Upper lobe of right lung (tissue), 1 donor: ENCODE measurements at regions not wholly inside any gene's neighbourhood (a gene's known extent, or its start where the extent isn't known, plus 50 kb on each side); places are given as distances from the start of the nearest gene placed in this dataset.

Source experiments
- ATAC-seq: fragments of 200-7000 bp; cut with Tn5 transposase; one replicate; pipeline ENCODE4 v1.9.1; 2020; ENCODE audit warnings: mild to moderate bottlenecking, moderate library complexity
- DNase-seq: peaks from one replicate; pipeline ENCODE4 v3.0.0-alpha.2; 2020
- H3K27ac ChIP-seq: fragments of 200-600 bp; one replicate; pipeline ENCODE4 v1.8.0; 2022
- H3K27me3 ChIP-seq: fragments of 200-600 bp; one replicate; pipeline ENCODE4 v1.8.0; 2022; ENCODE audit warnings: mild to moderate bottlenecking
- H3K36me3 ChIP-seq: fragments of 200-600 bp; one replicate; pipeline ENCODE4 v1.8.0; 2022
- H3K4me1 ChIP-seq: fragments of 200-600 bp; one replicate; pipeline ENCODE4 v1.8.0; 2022
- H3K4me3 ChIP-seq: fragments of 200-600 bp; one replicate; pipeline ENCODE4 v1.8.0; 2022; ENCODE audit warnings: mild to moderate bottlenecking
- H3K9me3 ChIP-seq: fragments of 200-600 bp; one replicate; pipeline ENCODE4 v1.8.0; 2022
- intact Hi-C: fragments of 100-400 bp; cut with DNase I; formaldehyde crosslinking; loops from one replicate; pipeline ENCODE4 v1.11.0; 2022
- TF ChIP-seq, protein P1 (sequence below): fragments of 200-600 bp; IDR thresholded peaks from one replicate; pipeline ENCODE4 v1.8.0; 2022; ENCODE audit warnings: antibody characterized with exemption
- donor health status: DM: no; HTN: yes; CAD: no; lungs with severe emphysema.

DNA sequence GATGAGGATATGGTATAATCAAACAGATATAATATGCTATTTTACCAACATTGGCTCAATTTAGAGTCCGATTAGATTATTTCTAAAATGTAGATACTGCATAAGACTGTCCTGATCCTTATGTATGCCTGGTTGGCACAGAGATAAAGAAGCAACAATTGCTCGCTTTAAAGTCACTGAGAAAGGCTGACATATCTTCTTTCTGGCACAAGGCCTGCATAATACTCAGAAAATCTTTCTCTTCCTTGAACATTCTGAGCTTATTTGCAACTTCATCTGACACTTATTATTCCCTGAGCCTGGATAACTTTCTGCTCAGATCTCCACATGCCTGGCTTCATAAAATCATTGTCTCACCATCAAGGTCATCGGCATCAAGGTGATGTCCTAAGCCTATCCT, 219.3 kb upstream of the CDH9 start:
- Histone ChIP-seq H3K9me3 (no peaks in the 10 kb centered on the region), H3K4me1 (no peaks in the 10 kb centered on the region), H3K4me3 (no peak overlapping the region), H3K27ac (no peak overlapping the region), H3K27me3 (no peaks in the 10 kb centered on the region), H3K36me3 (no peaks in the 10 kb centered on the region)
- TF ChIP-seq, protein P1, sequence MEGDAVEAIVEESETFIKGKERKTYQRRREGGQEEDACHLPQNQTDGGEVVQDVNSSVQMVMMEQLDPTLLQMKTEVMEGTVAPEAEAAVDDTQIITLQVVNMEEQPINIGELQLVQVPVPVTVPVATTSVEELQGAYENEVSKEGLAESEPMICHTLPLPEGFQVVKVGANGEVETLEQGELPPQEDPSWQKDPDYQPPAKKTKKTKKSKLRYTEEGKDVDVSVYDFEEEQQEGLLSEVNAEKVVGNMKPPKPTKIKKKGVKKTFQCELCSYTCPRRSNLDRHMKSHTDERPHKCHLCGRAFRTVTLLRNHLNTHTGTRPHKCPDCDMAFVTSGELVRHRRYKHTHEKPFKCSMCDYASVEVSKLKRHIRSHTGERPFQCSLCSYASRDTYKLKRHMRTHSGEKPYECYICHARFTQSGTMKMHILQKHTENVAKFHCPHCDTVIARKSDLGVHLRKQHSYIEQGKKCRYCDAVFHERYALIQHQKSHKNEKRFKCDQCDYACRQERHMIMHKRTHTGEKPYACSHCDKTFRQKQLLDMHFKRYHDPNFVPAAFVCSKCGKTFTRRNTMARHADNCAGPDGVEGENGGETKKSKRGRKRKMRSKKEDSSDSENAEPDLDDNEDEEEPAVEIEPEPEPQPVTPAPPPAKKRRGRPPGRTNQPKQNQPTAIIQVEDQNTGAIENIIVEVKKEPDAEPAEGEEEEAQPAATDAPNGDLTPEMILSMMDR = no peak
- DNase-seq (no peak), ATAC-seq (no peak)
- intact Hi-C loops = no loop called here

DNA sequence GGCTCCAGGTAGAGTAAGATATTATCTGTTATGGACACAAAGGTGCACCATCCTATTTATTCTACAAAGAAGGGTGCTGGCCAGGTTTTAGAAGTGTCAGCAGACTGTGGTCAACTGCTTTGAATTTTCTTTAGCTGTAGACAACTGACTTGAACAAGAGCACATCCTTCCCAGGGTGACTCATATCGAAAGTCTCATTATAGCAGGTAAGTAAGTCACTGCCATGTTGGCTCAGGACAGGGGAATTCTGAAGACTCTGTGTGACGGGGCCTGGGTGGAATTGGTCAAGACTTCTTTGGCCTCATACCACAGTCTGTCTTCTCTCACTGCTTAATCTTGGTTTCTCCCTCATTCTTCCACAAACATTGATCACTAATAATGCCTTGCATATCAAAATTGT, 214.5 kb upstream of the CDH9 start:
- Histone ChIP-seq H3K27ac (no peak overlapping the region), H3K27me3 (no peaks in the 10 kb centered on the region), H3K4me1 (no peaks in the 10 kb centered on the region), H3K36me3 (no peaks in the 10 kb centered on the region), H3K9me3 (no peaks in the 10 kb centered on the region), H3K4me3 (no peak overlapping the region)
- TF ChIP-seq, protein P1 = no peak
- intact Hi-C loops = no loop called here
- no peak for DNase-seq
- ATAC-seq = no peak

DNA sequence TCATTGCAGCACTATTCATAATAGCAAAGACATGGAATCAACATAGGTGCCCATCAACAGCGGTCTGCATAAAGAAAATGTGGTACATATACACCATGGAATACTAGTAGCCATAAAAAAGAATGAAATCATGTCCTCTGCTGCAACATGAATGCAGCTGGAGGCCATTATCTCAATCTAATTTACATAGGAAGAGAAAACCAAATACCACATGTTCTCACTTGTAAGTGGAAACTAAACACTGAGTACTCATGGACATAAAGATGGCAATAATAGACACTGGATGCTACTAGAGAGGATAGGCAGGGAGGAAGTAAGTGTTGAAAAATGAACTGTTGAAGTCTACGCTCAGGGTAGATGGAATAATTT, 203.9 kb upstream of the CDH9 start:
- H3K4me1 ChIP-seq = no peaks in the 10 kb centered on the region
- no peak overlapping the region for H3K27ac ChIP-seq
- TF ChIP-seq, protein P1 = no peak
- H3K9me3 ChIP-seq = no peaks in the 10 kb centered on the region
- H3K27me3 ChIP-seq = no peaks in the 10 kb centered on the region
- no peaks in the 10 kb centered on the region for H3K36me3 ChIP-seq
- H3K4me3 ChIP-seq = no peak overlapping the region
- intact Hi-C loops = no loop called here
- ATAC-seq (no peak), DNase-seq (no peak)

DNA sequence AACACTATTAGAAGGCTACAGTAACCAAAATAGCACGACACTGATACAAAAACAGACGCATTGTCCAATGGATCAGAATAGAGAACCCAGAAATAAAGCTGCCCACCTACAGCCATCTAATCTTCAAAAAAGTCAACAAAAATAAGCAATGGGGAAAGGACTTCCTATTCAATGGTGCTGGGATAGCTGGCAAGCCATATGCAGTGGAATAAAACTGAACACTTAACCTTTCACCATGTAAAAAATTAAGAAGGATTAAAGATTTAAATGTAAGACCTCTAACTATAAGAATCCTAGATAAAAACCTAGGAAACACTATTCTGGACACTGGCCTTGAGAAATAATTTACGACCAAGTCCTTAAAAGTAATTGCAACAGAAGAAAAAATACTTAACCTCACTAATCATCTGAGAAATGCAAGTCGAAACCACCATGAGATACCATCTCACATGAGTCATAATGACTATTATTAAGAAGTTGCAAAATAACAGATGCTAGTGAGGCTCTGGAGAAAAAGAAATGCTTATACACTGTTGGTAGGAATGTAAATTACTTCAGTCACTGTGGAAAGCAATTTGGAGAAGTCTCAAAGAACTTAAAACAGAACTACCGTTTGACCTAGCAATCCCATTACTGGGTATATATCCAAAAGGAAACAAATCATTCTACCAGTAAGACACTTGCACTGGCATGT, 203.3 kb upstream of the CDH9 start:
- ATAC-seq (no peak), DNase-seq (no peak)
- no peak overlapping the region for H3K27ac ChIP-seq
- intact Hi-C loops = no loop called here
- H3K4me1 ChIP-seq = no peaks in the 10 kb centered on the region
- no peaks in the 10 kb centered on the region for H3K27me3 ChIP-seq
- no peak overlapping the region for H3K4me3 ChIP-seq
- H3K36me3 ChIP-seq = no peaks in the 10 kb centered on the region
- H3K9me3 ChIP-seq = no peaks in the 10 kb centered on the region
- TF ChIP-seq, protein P1 = no peak

DNA sequence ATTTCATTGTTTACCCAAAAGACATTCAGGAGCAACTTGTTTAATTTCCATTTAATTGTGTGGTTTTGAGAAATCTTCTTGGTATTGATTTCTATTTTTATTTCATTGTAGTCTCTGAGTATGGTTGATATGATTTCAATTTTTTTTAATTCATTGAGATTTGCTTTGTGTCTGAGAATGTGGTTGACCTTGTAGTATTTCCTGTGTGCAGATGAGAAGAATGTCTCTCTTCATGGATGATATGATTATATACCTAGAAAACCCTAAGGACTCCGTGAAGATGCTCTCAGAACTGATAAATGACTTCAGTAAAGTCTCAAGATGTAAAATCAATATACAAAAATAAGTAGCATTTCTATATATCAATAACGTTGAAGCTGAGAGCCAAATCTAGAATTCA, 202.4 kb upstream of the CDH9 start:
- Histone ChIP-seq H3K4me1 (no peaks in the 10 kb centered on the region), H3K36me3 (no peaks in the 10 kb centered on the region), H3K4me3 (no peak overlapping the region), H3K9me3 (no peaks in the 10 kb centered on the region), H3K27me3 (no peaks in the 10 kb centered on the region), H3K27ac (no peak overlapping the region)
- intact Hi-C loops = no loop called here
- ATAC-seq (no peak), DNase-seq (no peak)
- TF ChIP-seq, protein P1 = no peak

DNA sequence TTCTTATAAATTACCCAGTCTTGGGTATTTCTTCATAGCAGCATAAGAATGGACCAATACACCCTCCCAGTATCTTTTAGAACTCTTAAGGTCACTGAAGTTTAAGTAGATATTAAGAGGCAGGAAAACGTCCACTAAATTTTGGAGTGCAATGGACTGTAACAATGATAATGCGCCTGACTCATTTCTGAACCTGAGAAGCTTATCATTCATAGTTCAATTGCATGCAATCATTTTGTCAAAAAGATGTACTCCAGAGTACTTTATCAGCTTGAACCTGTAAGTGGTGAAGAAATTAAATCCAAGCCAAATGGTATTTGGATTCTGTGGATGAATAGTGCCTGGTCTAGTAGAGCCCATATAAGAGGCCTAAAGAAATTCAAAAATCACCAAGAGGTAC, 196.5 kb upstream of the CDH9 start:
- no peaks in the 10 kb centered on the region for H3K27me3 ChIP-seq
- TF ChIP-seq, protein P1 = no peak
- no peak for DNase-seq
- H3K27ac ChIP-seq = no peak overlapping the region
- intact Hi-C loops = no loop called here
- H3K4me1 ChIP-seq = no peaks in the 10 kb centered on the region
- H3K9me3 ChIP-seq = no peaks in the 10 kb centered on the region
- H3K36me3 ChIP-seq = no peaks in the 10 kb centered on the region
- no peak overlapping the region for H3K4me3 ChIP-seq
- no peak for ATAC-seq
